ENCODE measurements at regions not wholly inside any gene's neighbourhood (a gene's known extent, or its start where the extent isn't known, plus 50 kb on each side); places are given as distances from the start of the nearest gene placed in this dataset. TPM values are rescaled to one million over a fixed set of nuclear protein-coding genes. Genes with fewer than 3 reads are reported as not detected.
"Not testable (repeated sequence)": the region's sequence is repeated elsewhere in the genome, so short reads cannot be mapped to it uniquely, and the experiment has no call there.

DNA sequence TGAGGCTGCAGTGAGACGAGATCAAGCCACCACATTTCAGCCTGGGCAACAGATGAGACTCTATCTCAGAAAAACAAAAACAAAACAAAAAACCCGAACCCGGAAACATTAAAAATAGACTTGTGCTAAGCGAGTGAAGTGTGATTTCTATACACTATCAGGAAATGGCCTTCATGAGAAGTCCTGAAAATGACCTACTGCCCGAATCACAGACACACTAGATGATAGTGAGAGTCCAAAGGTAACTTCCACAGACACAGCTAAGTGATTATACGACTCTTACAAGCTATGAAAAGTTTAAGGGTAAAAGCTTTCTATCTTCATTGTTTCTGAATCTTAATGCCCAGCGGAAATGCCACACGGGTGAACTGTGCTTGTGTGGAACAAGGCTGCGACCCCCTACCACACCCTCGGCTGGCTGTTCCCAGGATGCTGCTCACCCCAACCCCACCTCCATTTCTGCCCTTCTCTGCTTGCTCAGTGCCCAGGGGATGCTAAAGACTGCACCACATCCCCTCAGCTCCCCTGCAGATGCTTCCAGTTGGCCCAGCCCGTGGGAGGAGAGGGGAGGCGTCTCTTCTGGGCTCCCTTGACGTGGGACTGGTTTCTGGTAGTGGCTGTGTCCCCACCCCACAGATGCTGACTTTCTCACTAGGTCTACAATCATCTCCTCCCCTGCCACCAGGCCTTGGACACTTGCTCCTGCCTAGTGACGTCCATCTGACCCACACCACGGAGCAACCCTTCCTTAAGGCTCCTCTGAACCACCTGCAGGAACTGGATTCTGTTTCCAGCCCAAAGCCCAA lies 49.7 kb upstream of the LPCAT1 start:
- H3K9me3 Mint-ChIP-seq (ENCODE audit: unreplicated experiment); intact Hi-C loops (cut with micrococcal nuclease); H3K4me1 Mint-ChIP-seq (ENCODE audit: insufficient read depth, unreplicated experiment); H3K36me3 Mint-ChIP-seq (ENCODE audit: insufficient read depth, unreplicated experiment); CTCF ChIA-PET; BruUV-seq (replicated peaks); DNase-seq (ENCODE audit: unreplicated experiment); H3K27ac Mint-ChIP-seq (ENCODE audit: low read depth, unreplicated experiment); H3K4me3 Mint-ChIP-seq (ENCODE audit: unreplicated experiment); POLR2A ChIA-PET: not testable (repeated sequence)
- H3K27me3 Mint-ChIP-seq (ENCODE audit: insufficient read depth, unreplicated experiment): peaks cover 36% of the 10 kb centered on the region

Small RNA genes in the stretch of these regions (microRNA-seq; reads per million reads assigned to microRNA genes)
- gene MIR4277: not detected

All from MCF 10A (cell line).